Fibroblast of pulmonary artery (primary cell): ENCODE measurements at regions not wholly inside any gene's neighbourhood (a gene's known extent, or its start where the extent isn't known, plus 50 kb on each side); places are given as distances from the start of the nearest gene placed in this dataset.

ENCODE experiments used
- DNase-seq: peaks from one replicate; pipeline ENCODE4 v3.0.0-alpha.2; 2010; ENCODE audit warnings: low read depth
- H3K4me3 ChIP-seq: replicated peaks from 2 replicates; pipeline ENCODE4 v1.5.1; 2011; ENCODE audit warnings: low read depth, mild to moderate bottlenecking, control low read depth, low read length, moderate library complexity
- CTCF ChIP-seq: IDR thresholded peaks from 2 replicates; pipeline ENCODE4 v1.5.1; 2011; ENCODE audit warnings: mild to moderate bottlenecking, control low read depth, low read length, inconsistent platforms; ENCODE audit errors: missing control alignments

- DNase-seq: no peak
- no peak overlapping the region for H3K4me3 ChIP-seq
- no peak for TF ChIP-seq CTCF
Observed at GRCh38 chr9:88052321-88052965, 78.1 kb upstream of the CDK20 start.

GRCh38 chr9:88051138-88051537 lies 76.8 kb upstream of the CDK20 start:
- DNase-seq: no peak
- no peak for TF ChIP-seq CTCF

DNA sequence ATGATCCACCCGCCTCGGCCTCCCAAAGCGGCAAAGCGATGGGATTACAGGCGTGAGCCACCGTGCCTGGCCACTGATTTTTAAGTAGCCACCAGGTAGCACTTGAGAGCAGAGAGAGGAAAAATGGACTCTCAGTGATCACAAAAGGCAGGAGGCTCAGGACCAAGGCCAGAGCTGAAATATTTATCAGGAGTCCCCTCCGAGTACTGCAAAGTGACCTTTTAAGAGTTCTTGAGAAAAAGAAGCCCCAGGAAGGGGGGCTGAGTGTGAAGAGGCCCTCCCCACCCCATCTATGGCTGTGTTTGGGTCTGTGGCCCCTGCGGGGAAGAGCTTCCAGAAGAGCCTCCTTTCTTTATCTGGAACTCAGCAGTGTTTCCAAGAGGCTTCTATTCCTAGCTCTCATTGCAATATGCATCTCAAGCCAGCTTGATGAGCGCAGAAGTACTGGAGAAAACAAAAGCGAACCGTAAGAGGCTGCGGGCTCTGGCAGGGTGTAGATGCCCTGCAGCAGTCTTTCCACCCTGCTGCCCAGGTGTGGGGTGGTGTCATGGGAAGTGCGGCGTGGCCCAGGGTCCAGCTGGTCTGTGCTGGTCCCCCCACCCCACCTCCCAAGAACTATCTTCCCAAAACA lies 75.5 kb upstream of the CDK20 start:
- H3K4me3 ChIP-seq: no peak overlapping the region
- no peak for DNase-seq
- TF ChIP-seq CTCF: no peak

More at GRCh38 chr9:88051138-88051537, 76.8 kb upstream of the CDK20 start:
- H3K4me3 ChIP-seq: no peak overlapping the region

DNA sequence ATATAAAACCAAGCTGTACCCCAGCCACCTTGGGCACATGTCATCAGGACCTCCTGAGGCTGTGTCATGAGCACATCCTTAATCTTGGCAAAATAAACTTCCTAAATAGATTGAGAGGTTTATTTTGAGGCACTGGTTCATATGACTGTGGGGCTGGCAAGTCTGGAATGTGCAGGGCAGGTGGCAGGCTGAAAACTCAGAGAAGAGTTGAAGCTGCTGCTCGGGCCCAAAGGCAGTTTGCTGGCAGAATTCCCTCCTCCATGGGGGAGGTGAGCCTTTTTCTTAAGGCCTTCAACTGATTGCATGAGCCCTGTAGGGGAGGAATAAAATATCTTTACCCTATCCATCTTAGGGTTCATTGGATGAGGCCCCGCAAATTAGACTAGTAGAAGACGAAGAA lies 72.2 kb upstream of the CDK20 start:
- DNase-seq: no peak
- TF ChIP-seq CTCF: no peak
- no peak overlapping the region for H3K4me3 ChIP-seq

DNA sequence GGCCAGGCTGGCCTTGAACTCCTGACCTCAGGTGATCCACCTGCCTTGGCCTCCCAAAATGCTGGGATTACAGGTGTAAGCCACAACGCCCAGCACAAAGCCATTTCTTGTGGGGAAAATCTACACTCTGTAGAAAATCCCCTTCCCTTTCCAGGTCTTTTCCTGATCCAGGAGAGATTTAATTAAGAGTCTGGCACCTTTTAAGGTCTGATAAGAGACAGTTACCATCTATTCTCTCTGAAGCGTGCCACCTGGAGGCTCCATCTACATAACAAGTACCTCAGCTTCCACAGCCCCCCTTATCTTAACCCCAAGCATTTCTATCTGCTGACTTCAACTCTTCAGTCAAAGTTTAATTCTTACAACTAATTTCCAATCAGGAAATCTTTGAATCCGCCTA lies 71.4 kb upstream of the CDK20 start:
- no peak overlapping the region for H3K4me3 ChIP-seq
- TF ChIP-seq CTCF: no peak
- DNase-seq: no peak

DNA sequence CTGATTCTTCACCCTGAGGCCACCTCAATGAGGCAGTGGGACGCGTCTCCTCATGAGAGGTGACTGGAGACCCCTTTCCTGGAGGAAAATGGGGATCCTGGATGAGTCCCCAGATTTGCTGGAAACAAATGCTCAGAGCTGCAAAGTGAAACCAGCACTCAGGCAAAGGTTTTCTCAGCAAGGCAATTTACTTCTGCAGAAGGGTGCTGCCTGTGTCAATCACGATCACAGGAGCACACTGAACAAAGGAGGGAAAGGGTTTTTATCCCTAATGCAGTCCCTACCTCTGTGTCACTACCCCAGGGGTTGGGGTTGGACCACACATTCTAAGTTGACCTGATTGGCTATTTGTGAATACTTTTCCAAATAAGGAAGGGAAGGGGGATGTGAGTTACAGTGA lies 69.9 kb upstream of the CDK20 start:
- TF ChIP-seq CTCF: no peak

DNA sequence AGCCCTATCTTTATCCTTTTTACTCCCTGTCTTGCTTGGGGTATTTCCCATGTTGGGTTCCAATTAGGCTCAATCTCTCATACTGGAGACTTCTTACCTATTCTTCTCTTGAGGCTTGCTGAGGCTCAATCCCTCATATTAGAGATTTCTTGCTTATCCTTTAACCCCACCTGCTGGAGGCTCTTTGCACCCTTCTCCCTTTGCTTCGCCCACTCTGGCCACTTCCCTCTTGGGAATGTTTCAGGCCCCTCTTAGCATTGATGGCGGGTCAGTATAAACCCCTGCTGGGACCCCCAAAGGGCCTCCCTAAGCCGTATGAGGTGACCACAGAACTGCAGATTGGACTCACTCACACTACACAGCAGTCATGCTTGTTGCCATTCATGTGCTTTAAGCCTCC lies 69.3 kb upstream of the CDK20 start:
- no peak overlapping the region for H3K4me3 ChIP-seq
- no peak for DNase-seq
- TF ChIP-seq CTCF: no peak

More for the DNA sequence above, 69.9 kb upstream of the CDK20 start:
- DNase-seq: no peak
- no peak overlapping the region for H3K4me3 ChIP-seq
